A549 (cell line): ENCODE measurements at regions not wholly inside any gene's neighbourhood (a gene's known extent, or its start where the extent isn't known, plus 50 kb on each side); places are given as distances from the start of the nearest gene placed in this dataset.

Experiments used
- ATAC-seq, 2 experiments: fragments of 200-7000 bp in 1 of 2; fragments of >200 bp in 1 of 2; cut with Nextera tagmentation in 1 of 2; cut with Tn5 transposase in 1 of 2; 3 replicates each; pipeline versions ENCODE4 v1.8.0 to v1.9.1; 2018 to 2020; ENCODE audit warnings: mild to moderate bottlenecking in 1 of 2, moderate library complexity in 1 of 2
- CTCF ChIA-PET: fragments of 300-600 bp; sonication (Branson Sonifier 250); formaldehyde crosslinking; extraction: SDS; loops from one replicate; lab custom pipeline; 2021; ENCODE audit warnings: antibody characterized with exemption, inconsistent platforms; lab: Yijun Ruan, JAX
- POLR2A ChIA-PET: fragments of 350-600 bp; formaldehyde crosslinking; extraction: SDS; loops from one replicate; lab custom pipeline; 2021; ENCODE audit warnings: antibody characterized with exemption, inconsistent platforms; lab: Yijun Ruan, JAX
- DNase-seq, 2 experiments: peaks; one replicate each; pipeline versions ENCODE4 v3.0.0 to v3.0.0-alpha.2; 2011 to 2016; ENCODE audit warnings: low read depth in 1 of 2, low spot score in 1 of 2
- FAIRE-seq: peaks from 2 replicates; lab custom pipeline; 2011; peaks lifted over from hg19 to GRCh38; lab: Jason Lieb, UNC
- H3K27ac ChIP-seq, 2 experiments: fragments of >200 bp; sonication (Bioruptor Twin); formaldehyde crosslinking; 3 replicates each; pipeline ENCODE4 v1.5.1; 2016 to 2017
- H3K4me1 ChIP-seq: fragments of >200 bp; sonication (Bioruptor Twin); formaldehyde crosslinking; 3 replicates; pipeline ENCODE4 v1.6.1; 2016
- H3K4me2 ChIP-seq: fragments of >200 bp; sonication (Bioruptor Twin); formaldehyde crosslinking; 3 replicates; pipeline ENCODE4 v1.6.1; 2016
- H3K4me3 ChIP-seq: fragments of >200 bp; sonication (Bioruptor Twin); formaldehyde crosslinking; 3 replicates; pipeline ENCODE4 v1.5.1; 2016
- H3K9me3 ChIP-seq: fragments of >200 bp; sonication (Bioruptor Twin); formaldehyde crosslinking; 3 replicates; pipeline ENCODE4 v1.6.1; 2016
- CBX2 ChIP-seq: fragments of 200-600 bp; sonication (generic); IDR thresholded peaks from 2 replicates; pipeline ENCODE4 v1.6.1; 2016; ENCODE audit warnings: low read depth, mild to moderate bottlenecking, borderline replicate concordance
- CBX8 ChIP-seq: fragments of 200-600 bp; sonication (generic); IDR thresholded peaks from 2 replicates; pipeline ENCODE4 v1.6.1; 2016
- CEBPB ChIP-seq, 2 experiments: fragments of >200 bp in 1 of 2; sonication (Bioruptor Twin) in 1 of 2; formaldehyde crosslinking in 1 of 2; IDR thresholded peaks; 2 replicates each; pipeline ENCODE4 v1.6.1; 2012 to 2016
- FOSL2 ChIP-seq, 2 experiments: fragments of 450-650 bp in 1 of 2; fragments of >200 bp in 1 of 2; sonication (Bioruptor Twin) in 1 of 2; formaldehyde crosslinking; IDR thresholded peaks; 2 replicates each; pipeline versions ENCODE4 v1.5.0 to v1.6.1; 2016 to 2020; ENCODE audit warnings: mild to moderate bottlenecking in 1 of 2, moderate library complexity in 1 of 2
- FOXS1 ChIP-seq: fragments of 250-450 bp; sonication (Bioruptor Pico); IDR thresholded peaks from 2 replicates; pipeline ENCODE4 v1.5.0; 2020; ENCODE audit warnings: mild to moderate bottlenecking, moderate library complexity
- HES2 ChIP-seq: fragments of >200 bp; sonication (Bioruptor Twin); formaldehyde crosslinking; IDR thresholded peaks from 2 replicates; pipeline ENCODE4 v1.6.1; 2016
- HEYL ChIP-seq: fragments of 250-450 bp; sonication (Bioruptor Pico); IDR thresholded peaks from 2 replicates; pipeline ENCODE4 v1.8.0; 2021; ENCODE audit warnings: mild to moderate bottlenecking, moderate library complexity
- HOXA7 ChIP-seq: fragments of 250-450 bp; sonication (Bioruptor Pico); IDR thresholded peaks from 2 replicates; pipeline ENCODE4 v1.5.0; 2020; ENCODE audit warnings: mild to moderate bottlenecking, moderate library complexity
- KDM1A ChIP-seq: fragments of 200-600 bp; sonication (generic); IDR thresholded peaks from 2 replicates; pipeline ENCODE4 v1.6.1; 2016; ENCODE audit warnings: low read depth, mild to moderate bottlenecking
- KDM5A ChIP-seq: fragments of 200-600 bp; sonication (generic); IDR thresholded peaks from 2 replicates; pipeline ENCODE4 v1.6.1; 2016; ENCODE audit warnings: antibody characterized with exemption, mild to moderate bottlenecking
- MAFK ChIP-seq: fragments of 450-650 bp; IDR thresholded peaks from 2 replicates; pipeline ENCODE4 v1.6.1; 2014; ENCODE audit not compliant: partially characterized antibody
- MAZ ChIP-seq: fragments of 150-350 bp; IDR thresholded peaks from 2 replicates; pipeline ENCODE4 v1.6.1; 2014; ENCODE audit warnings: antibody characterized with exemption, low read depth, low read length, borderline replicate concordance
- MYC ChIP-seq: IDR thresholded peaks from 2 replicates; pipeline ENCODE4 v1.6.1; 2012; ENCODE audit warnings: mild to moderate bottlenecking, inconsistent platforms, low read length, improper control_type of control experiment, borderline replicate concordance
- NPAS2 ChIP-seq: fragments of 250-450 bp; sonication (Bioruptor Pico); IDR thresholded peaks from 2 replicates; pipeline ENCODE4 v1.8.0; 2022; ENCODE audit warnings: mild to moderate bottlenecking, moderate library complexity, borderline replicate concordance
- PBX3 ChIP-seq: IDR thresholded peaks from 2 replicates; pipeline ENCODE4 v1.6.1; 2012
- POLR2AphosphoS2 ChIP-seq: conservative IDR thresholded peaks from 2 replicates; pipeline ENCODE4 v1.6.1; 2012; ENCODE audit warnings: low read length, improper control_type of control experiment, inconsistent platforms
- RAD21 ChIP-seq, 2 experiments: fragments of >200 bp in 1 of 2; sonication (Bioruptor Twin) in 1 of 2; formaldehyde crosslinking in 1 of 2; IDR thresholded peaks in 1 of 2; conservative IDR thresholded peaks in 1 of 2; 2 replicates in 1 of 2; 3 replicates in 1 of 2; pipeline ENCODE4 v1.6.1; 2012 to 2018; ENCODE audit warnings: inconsistent platforms in 1 of 2
- REST ChIP-seq: fragments of 200-600 bp; sonication (generic); IDR thresholded peaks from 2 replicates; pipeline ENCODE4 v1.6.1; 2016; ENCODE audit warnings: antibody characterized with exemption, mild to moderate bottlenecking, moderate library complexity
- ZFP36 ChIP-seq: fragments of 450-650 bp; IDR thresholded peaks from 2 replicates; pipeline ENCODE4 v1.6.1; 2014; ENCODE audit warnings: borderline replicate concordance; ENCODE audit not compliant: partially characterized antibody
- WGBS: methylation state at CpG from one replicate; pipeline ENCODE4 v1.1.6; 2017; ENCODE audit errors: missing lambda C conversion rate; 5-methylcytosine and 5-hydroxymethylcytosine counted together
- TF ChIP-seq, protein P1 (sequence below): fragments of 250-450 bp; sonication (Bioruptor Pico); IDR thresholded peaks from 2 replicates; pipeline ENCODE4 v1.5.0; 2021; ENCODE audit warnings: mild to moderate bottlenecking, moderate library complexity, borderline replicate concordance

DNA sequence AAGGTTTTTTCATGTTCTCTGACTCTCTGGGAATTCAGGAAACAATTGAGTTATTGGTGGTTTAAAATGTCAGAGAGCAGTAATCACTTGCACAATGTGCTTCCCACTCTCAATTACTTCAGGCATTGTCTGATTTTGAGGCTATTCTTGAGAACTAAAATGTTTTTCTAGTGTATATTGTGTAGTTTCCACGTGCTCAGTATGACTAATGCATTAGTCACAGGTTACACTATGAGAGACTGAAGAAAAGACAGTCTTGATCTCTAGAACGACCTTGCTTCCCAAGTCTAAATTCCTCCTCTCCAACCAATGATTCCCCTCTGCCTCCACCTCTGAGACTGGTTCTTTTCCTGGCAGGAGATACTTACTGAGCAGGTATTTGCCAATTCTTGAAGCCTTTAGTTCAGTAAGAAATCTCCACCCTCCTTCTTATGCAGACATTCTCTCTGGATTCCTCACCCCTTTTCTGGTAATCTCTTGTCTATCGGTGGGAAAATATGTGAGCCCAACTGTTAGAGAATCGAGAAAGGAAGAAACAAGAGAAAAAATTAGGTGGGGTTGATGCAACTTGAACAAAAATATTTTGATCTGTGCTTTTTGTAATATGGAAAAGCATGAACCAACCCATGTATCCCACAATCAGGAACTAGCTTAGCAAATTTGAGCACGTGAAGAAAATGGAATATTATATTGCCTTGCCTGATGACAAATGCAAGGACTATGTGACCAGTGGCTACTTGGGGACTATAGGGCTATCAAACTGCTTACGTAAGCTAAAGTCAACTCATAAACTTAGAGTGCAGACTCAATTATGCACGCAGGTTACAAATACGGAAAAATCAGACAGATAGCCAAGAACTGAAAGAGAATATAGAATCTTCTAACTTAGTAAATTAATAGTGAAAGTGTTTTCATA lies 61.1 kb upstream of the SLC22A16 start (continued):
- TF ChIP-seq FOSL2 (IDR thresholded peaks at IDR 0.05) = peak; percentile 79
- TF ChIP-seq FOSL2 (CRISPR knock-in tag; IDR thresholded peaks at IDR 0.05) = peak; percentile 87
- TF ChIP-seq RAD21 (conservative IDR thresholded peaks at IDR 0.05 in 1 of 2, IDR thresholded peaks at IDR 0.05 in 1 of 2) = no peak

- FAIRE-seq = no peak
- no peak; a peak in 1 of 6 replicates for ATAC-seq
- no peak overlapping the region for H3K4me2 ChIP-seq
- no peak for TF ChIP-seq HOXA7 (CRISPR knock-in tag)
- no peak for TF ChIP-seq MAZ
- TF ChIP-seq MAFK = no peak
- no peak for TF ChIP-seq MYC
- TF ChIP-seq, all 56 proteins: peak for 0
- DNase-seq = no peak
- Histone ChIP-seq H3K4me3 (no peak overlapping the region), H3K9me3 (peaks cover 10% of the 10 kb centered on the region; the same call in 2 of the 3 replicates), H3K4me1 (peaks cover 18% of the 10 kb centered on the region), H3K27ac (no peak overlapping the region)
- CTCF ChIA-PET = no interaction called here
- POLR2A ChIA-PET = no interaction called here
- 67% methylated on average over 3 of the region's 3 CpGs for WGBS
Measured at GRCh38 chr6:110534731-110535492, 58.5 kb upstream of the SLC22A16 start.

DNA sequence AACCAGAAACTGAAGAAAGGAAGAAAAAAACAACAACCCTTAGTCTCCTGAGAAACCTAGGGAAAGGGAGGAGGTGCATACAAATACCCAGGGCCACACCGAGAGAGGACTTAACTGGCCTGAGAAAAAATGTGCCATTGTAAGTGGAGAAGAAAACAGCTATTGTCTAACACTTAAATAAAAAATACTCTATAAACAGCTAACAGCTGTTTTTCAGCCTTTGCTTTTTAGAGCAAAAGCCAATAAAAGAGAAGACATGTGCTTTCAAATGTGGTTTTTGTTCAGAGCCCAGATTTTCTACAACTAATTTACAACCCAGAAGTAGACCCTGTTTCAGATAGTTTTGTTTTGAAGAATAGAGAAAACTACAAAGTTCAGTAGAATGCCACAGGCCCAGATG lies 56.0 kb upstream of the SLC22A16 start:
- CTCF ChIA-PET = interaction anchor here (0.6 to 1.2 kb wide), 2 partner anchors 19 to 39 kb away, joined by 3 read pairs; no protein-coding TSS in a partner anchor
- POLR2A ChIA-PET = interaction anchor here (0.5 kb wide), 1 partner anchor 51 kb away, joined by 3 read pairs; no protein-coding TSS in a partner anchor
- FAIRE-seq = no peak
- H3K4me3 ChIP-seq = no peak overlapping the region
- 80% methylated on average over 1 of the region's 1 CpG for WGBS
- H3K4me1 ChIP-seq = peaks cover 24% of the 10 kb centered on the region
- DNase-seq = no peak
- TF ChIP-seq HES2 (no peak), KDM1A (no peak), KDM5A (no peak), CBX8 (no peak), NPAS2 (CRISPR knock-in tag) (no peak), FOXS1 (CRISPR knock-in tag) (no peak), PBX3 (no peak), CBX2 (no peak), HEYL (CRISPR knock-in tag) (no peak), CEBPB (IDR thresholded peaks at IDR 0.05) (no peak), POLR2AphosphoS2 (no peak), RAD21 (conservative IDR thresholded peaks at IDR 0.05 in 1 of 2, IDR thresholded peaks at IDR 0.05 in 1 of 2) (no peak), REST (no peak), ZFP36 (no peak)
- TF ChIP-seq, protein P1, sequence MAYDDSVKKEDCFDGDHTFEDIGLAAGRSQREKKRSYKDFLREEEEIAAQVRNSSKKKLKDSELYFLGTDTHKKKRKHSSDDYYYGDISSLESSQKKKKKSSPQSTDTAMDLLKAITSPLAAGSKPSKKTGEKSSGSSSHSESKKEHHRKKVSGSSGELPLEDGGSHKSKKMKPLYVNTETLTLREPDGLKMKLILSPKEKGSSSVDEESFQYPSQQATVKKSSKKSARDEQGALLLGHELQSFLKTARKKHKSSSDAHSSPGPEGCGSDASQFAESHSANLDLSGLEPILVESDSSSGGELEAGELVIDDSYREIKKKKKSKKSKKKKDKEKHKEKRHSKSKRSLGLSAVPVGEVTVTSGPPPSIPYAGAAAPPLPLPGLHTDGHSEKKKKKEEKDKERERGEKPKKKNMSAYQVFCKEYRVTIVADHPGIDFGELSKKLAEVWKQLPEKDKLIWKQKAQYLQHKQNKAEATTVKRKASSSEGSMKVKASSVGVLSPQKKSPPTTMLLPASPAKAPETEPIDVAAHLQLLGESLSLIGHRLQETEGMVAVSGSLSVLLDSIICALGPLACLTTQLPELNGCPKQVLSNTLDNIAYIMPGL = no peak
- H3K27ac ChIP-seq = no peak overlapping the region
- peaks cover 10% of the 10 kb centered on the region; the same call in 2 of the 3 replicates for H3K9me3 ChIP-seq
- H3K4me2 ChIP-seq = no peak overlapping the region
- no peak for ATAC-seq
